Kidney (tissue), 13 donors: ENCODE measurements at regions not wholly inside any gene's neighbourhood (a gene's known extent, or its start where the extent isn't known, plus 50 kb on each side); places are given as distances from the start of the nearest gene placed in this dataset.

Source experiments
- DNase-seq, 5 donors: peaks; one replicate each; pipeline ENCODE4 v3.0.0-alpha.2; 2013 to 2020
- FAIRE-seq: peaks from 2 replicates; lab custom pipeline; 2012; peaks lifted over from hg19 to GRCh38; lab: Jason Lieb, UNC
- H3K27ac ChIP-seq, 2 donors: one replicate each; pipeline ENCODE4 v1.7.0; 2013; ENCODE audit warnings: low read depth in 2 of 2, low read length in 2 of 2, inconsistent platforms in 1 of 2
- H3K27me3 ChIP-seq: one replicate; pipeline ENCODE4 v1.7.1; 2013; ENCODE audit warnings: low read length, inconsistent platforms; ENCODE audit not compliant: control insufficient read depth, insufficient read depth
- H3K36me3 ChIP-seq, 3 donors: one replicate each; pipeline versions ENCODE4 v1.7.0 to v1.7.1; 2013; ENCODE audit warnings: low read length in 3 of 3, control low read depth in 1 of 3, inconsistent platforms in 1 of 3; ENCODE audit not compliant: insufficient read depth in 3 of 3, control insufficient read depth in 2 of 3
- H3K4me1 ChIP-seq, 3 donors: one replicate each; pipeline versions ENCODE4 v1.7.0 to v1.7.1; 2013; ENCODE audit warnings: low read length in 3 of 3, inconsistent platforms in 1 of 3, low read depth in 1 of 3; ENCODE audit not compliant: control insufficient read depth in 2 of 3, insufficient read depth in 2 of 3
- H3K4me3 ChIP-seq, 3 donors: one replicate each; pipeline versions ENCODE4 v1.7.0 to v1.8.1; 2013; ENCODE audit warnings: low read length in 3 of 3, control low read depth in 1 of 3, inconsistent platforms in 1 of 3
- H3K9ac ChIP-seq, 3 donors: one replicate each; pipeline versions ENCODE4 v1.7.0 to v1.7.1; 2013; ENCODE audit warnings: low read length in 3 of 3, control low read depth in 1 of 3, inconsistent platforms in 1 of 3
- H3K9me3 ChIP-seq, 3 donors: one replicate each; pipeline versions ENCODE4 v1.7.0 to v1.7.1; 2013; ENCODE audit warnings: low read length in 3 of 3, control low read depth in 1 of 3, inconsistent platforms in 1 of 3; ENCODE audit not compliant: control insufficient read depth in 2 of 3, insufficient read depth in 1 of 3
- intact Hi-C: fragments of 100-400 bp; cut with DNase I; formaldehyde crosslinking; loops from one replicate; pipeline ENCODE4 v1.11.1; 2022
- TF ChIP-seq, protein P1 (sequence below): IDR thresholded peaks from 3 replicates; pipeline ENCODE4 v1.5.1; 2012; ENCODE audit warnings: mild to moderate bottlenecking, moderate library complexity, borderline replicate concordance; ENCODE audit not compliant: insufficient read depth; ENCODE audit errors: extremely low read depth
- donor health status: control.
- donor health status: control.
- donor health status: control.
- donor health status: control.
- donor health status: control.
- donor health status: DM: yes; HTN: yes; CAD: no.
- donor health status: Normal renal cell carcinoma (clear cell type).

DNA sequence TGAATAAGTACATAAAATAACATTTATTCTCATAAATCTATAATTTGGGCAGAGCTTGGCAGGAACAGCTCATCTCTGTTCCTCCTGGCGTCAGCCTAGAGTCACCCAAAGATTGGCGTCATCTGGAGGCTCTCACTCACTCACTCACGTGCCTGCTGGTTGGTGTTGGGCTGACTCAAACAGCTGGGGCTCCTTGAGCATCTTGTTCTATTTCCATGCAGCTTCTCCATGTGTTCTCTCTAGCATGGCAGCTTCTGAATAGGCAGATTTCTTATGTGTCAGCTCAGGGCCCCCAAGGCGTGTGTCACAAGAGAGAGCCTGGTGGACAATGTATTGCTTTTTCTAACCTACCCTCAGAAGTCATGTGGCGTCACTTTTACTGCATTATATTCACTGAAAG is 70.6 kb upstream of the RAB3GAP2 start:
- no peak overlapping the region for H3K4me3 ChIP-seq
- DNase-seq: no peak
- no peaks in the 10 kb centered on the region for H3K27me3 ChIP-seq
- H3K9ac ChIP-seq: no peak overlapping the region
- H3K9me3 ChIP-seq: no peaks in the 10 kb centered on the region
- H3K36me3 ChIP-seq: no peaks in the 10 kb centered on the region
- intact Hi-C loops: no loop called here
- FAIRE-seq: no peak
- TF ChIP-seq, protein P1, sequence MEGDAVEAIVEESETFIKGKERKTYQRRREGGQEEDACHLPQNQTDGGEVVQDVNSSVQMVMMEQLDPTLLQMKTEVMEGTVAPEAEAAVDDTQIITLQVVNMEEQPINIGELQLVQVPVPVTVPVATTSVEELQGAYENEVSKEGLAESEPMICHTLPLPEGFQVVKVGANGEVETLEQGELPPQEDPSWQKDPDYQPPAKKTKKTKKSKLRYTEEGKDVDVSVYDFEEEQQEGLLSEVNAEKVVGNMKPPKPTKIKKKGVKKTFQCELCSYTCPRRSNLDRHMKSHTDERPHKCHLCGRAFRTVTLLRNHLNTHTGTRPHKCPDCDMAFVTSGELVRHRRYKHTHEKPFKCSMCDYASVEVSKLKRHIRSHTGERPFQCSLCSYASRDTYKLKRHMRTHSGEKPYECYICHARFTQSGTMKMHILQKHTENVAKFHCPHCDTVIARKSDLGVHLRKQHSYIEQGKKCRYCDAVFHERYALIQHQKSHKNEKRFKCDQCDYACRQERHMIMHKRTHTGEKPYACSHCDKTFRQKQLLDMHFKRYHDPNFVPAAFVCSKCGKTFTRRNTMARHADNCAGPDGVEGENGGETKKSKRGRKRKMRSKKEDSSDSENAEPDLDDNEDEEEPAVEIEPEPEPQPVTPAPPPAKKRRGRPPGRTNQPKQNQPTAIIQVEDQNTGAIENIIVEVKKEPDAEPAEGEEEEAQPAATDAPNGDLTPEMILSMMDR: no peak
- no peaks in the 10 kb centered on the region for H3K4me1 ChIP-seq
- no peak overlapping the region for H3K27ac ChIP-seq

DNA sequence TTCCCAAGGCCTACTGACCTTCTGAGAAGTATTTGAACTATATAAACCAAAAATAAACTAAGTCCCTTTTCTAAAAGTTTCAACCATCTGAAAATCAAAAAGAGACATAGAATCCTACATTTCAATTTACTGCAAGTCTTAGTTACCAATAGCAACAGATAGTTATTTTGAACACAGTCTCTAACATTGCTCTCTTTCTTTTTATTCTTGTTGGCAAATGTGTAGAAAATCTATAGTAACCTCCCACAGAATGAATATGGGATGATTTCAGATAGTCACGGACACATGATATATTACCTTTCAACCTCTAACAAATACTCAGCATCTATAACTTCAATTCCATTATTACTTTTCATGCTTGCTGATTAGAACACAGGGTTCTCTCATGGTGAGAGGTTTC is 68.9 kb upstream of the RAB3GAP2 start:
- DNase-seq (no peak), FAIRE-seq (no peak)

DNA sequence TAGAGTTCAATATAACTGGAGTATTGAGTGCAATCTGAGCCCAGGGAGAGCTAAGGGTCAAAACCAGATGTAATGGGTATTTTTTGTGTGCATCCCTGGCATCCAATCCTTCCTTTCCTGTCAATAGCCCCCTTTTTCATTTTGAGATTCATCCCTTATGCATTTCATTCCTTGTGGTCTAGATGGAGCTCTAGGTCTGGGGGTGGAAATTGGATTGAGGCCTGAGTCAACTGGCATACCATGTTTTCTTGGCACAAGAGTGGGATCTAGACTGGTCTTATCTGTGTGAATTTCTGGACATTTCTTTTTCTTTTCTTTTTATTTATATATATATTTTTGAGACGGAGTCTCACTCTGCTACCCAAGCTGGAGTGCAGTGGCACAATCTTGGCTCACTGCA is 67.3 kb upstream of the RAB3GAP2 start:
- no peaks in the 10 kb centered on the region for H3K4me1 ChIP-seq
- H3K4me3 ChIP-seq: no peak overlapping the region
- H3K36me3 ChIP-seq: no peaks in the 10 kb centered on the region
- intact Hi-C loops: no loop called here
- DNase-seq: no peak
- TF ChIP-seq, protein P1: no peak
- H3K27ac ChIP-seq: no peak overlapping the region
- no peaks in the 10 kb centered on the region for H3K27me3 ChIP-seq
- H3K9me3 ChIP-seq: no peaks in the 10 kb centered on the region
- no peak overlapping the region for H3K9ac ChIP-seq
- FAIRE-seq: no peak

More for the DNA sequence above, 68.9 kb upstream of the RAB3GAP2 start:
- no peak overlapping the region for H3K9ac ChIP-seq
- TF ChIP-seq, protein P1: no peak
- H3K9me3 ChIP-seq: no peaks in the 10 kb centered on the region
- no peaks in the 10 kb centered on the region for H3K36me3 ChIP-seq
- no peak overlapping the region for H3K27ac ChIP-seq
- H3K4me1 ChIP-seq: no peaks in the 10 kb centered on the region
- H3K27me3 ChIP-seq: no peaks in the 10 kb centered on the region
- H3K4me3 ChIP-seq: no peak overlapping the region
- intact Hi-C loops: no loop called here

- intact Hi-C loops: no loop called here
- DNase-seq: no peak
Measured at GRCh38 chr1:220338759-220339158, 66.5 kb upstream of the RAB3GAP2 start.

More at GRCh38 chr1:220338759-220339158, 66.5 kb upstream of the RAB3GAP2 start:
- Histone ChIP-seq H3K27ac (no peak overlapping the region), H3K4me1 (no peaks in the 10 kb centered on the region), H3K9me3 (no peaks in the 10 kb centered on the region), H3K27me3 (no peaks in the 10 kb centered on the region), H3K36me3 (no peaks in the 10 kb centered on the region), H3K4me3 (no peak overlapping the region), H3K9ac (no peak overlapping the region)
- no peak for FAIRE-seq
- TF ChIP-seq, protein P1: no peak
